IMR-90 (cell line): ENCODE measurements at regions not wholly inside any gene's neighbourhood (a gene's known extent, or its start where the extent isn't known, plus 50 kb on each side); places are given as distances from the start of the nearest gene placed in this dataset.

ENCODE experiments used
- ATAC-seq: fragments of 200-7000 bp; cut with Tn5 transposase; 2 replicates; pipeline ENCODE4 v1.9.1; 2020; ENCODE audit warnings: low read depth, mild to moderate bottlenecking, moderate library complexity
- BruUV-seq: library from RNA; stranded (reverse); fragments of 400-500 nt; replicated peaks from 2 replicates; lab custom pipeline; 2021; lab: Mats Ljungman, UMichigan
- CTCF ChIA-PET: fragments of 300-600 bp; formaldehyde crosslinking; extraction: SDS; loops from one replicate; lab custom pipeline; 2021; ENCODE audit warnings: antibody characterized with exemption; lab: Yijun Ruan, JAX
- POLR2A ChIA-PET: fragments of 300-600 bp; sonication (Branson Sonifier 250); formaldehyde crosslinking; loops from one replicate; lab custom pipeline; 2022; ENCODE audit warnings: antibody characterized with exemption; ENCODE audit not compliant: unreplicated experiment; lab: Charles Lee
- DNase-seq: peaks from one replicate; pipeline ENCODE4 v3.0.0; 2013
- H2AFZ ChIP-seq: replicated peaks from 2 replicates; pipeline ENCODE3; 2013; ENCODE audit warnings: low read length, mild to moderate bottlenecking; ENCODE audit not compliant: poor library complexity
- H2AK5ac ChIP-seq: 2 replicates; pipeline ENCODE4 v1.6.1; 2013; ENCODE audit warnings: low read depth, low read length, inconsistent platforms
- H2AK9ac ChIP-seq: replicated peaks from 2 replicates; pipeline ENCODE3; 2013; ENCODE audit warnings: mild to moderate bottlenecking, low read depth, low read length, moderate library complexity; ENCODE audit not compliant: poor library complexity
- H2BK120ac ChIP-seq: 2 replicates; pipeline ENCODE4 v1.6.1; 2013; ENCODE audit warnings: low read depth, low read length, inconsistent platforms
- H2BK15ac ChIP-seq: 3 replicates; pipeline ENCODE4 v1.6.1; 2013; ENCODE audit warnings: low read depth, low read length, inconsistent platforms
- H2BK20ac ChIP-seq: 2 replicates; pipeline ENCODE4 v1.6.1; 2013; ENCODE audit warnings: low read depth, mild to moderate bottlenecking, inconsistent platforms, low read length, moderate library complexity
- H2BK5ac ChIP-seq: 2 replicates; pipeline ENCODE4 v1.6.1; 2013; ENCODE audit warnings: mild to moderate bottlenecking, low read depth, low read length, inconsistent platforms; ENCODE audit not compliant: poor library complexity, severe bottlenecking
- H3K14ac ChIP-seq: replicated peaks from 2 replicates; pipeline ENCODE4 v1.6.1; 2013; ENCODE audit warnings: low read depth, low read length, inconsistent platforms
- H3K18ac ChIP-seq: 2 replicates; pipeline ENCODE4 v1.6.1; 2013; ENCODE audit warnings: low read depth, low read length, control low read depth
- H3K23ac ChIP-seq: 2 replicates; pipeline ENCODE4 v1.6.1; 2013; ENCODE audit warnings: low read depth, low read length, inconsistent platforms
- H3K27ac ChIP-seq: 2 replicates; pipeline ENCODE4 v1.5.1; 2013; ENCODE audit warnings: mild to moderate bottlenecking, control low read depth, low read length; ENCODE audit not compliant: insufficient read depth
- H3K27me3 ChIP-seq: 2 replicates; pipeline ENCODE4 v1.6.1; 2013; ENCODE audit warnings: low read length; ENCODE audit not compliant: control insufficient read depth, insufficient read depth
- H3K36me3 ChIP-seq: 2 replicates; pipeline ENCODE4 v1.6.1; 2013; ENCODE audit warnings: low read length, mixed read lengths; ENCODE audit not compliant: control insufficient read depth, insufficient read depth
- H3K4ac ChIP-seq: 2 replicates; pipeline ENCODE4 v1.6.1; 2013; ENCODE audit warnings: low read depth, low read length, inconsistent platforms
- H3K4me1 ChIP-seq: 2 replicates; pipeline ENCODE4 v1.6.1; 2013; ENCODE audit warnings: low read length, mixed read lengths; ENCODE audit not compliant: control insufficient read depth, insufficient read depth
- H3K4me2 ChIP-seq: 2 replicates; pipeline ENCODE4 v1.6.1; 2013; ENCODE audit warnings: low read depth, mild to moderate bottlenecking, control low read depth, low read length, moderate library complexity
- H3K4me3 ChIP-seq: 2 replicates; pipeline ENCODE4 v1.5.1; 2013; ENCODE audit warnings: low read depth, mild to moderate bottlenecking, control low read depth, low read length, moderate library complexity; ENCODE audit not compliant: insufficient read depth
- H3K56ac ChIP-seq: 2 replicates; pipeline ENCODE4 v1.6.1; 2013; ENCODE audit warnings: low read length, inconsistent platforms; ENCODE audit not compliant: insufficient read depth; ENCODE audit errors: extremely low read depth
- H3K79me1 ChIP-seq, 2 experiments: 2 replicates each; pipeline ENCODE4 v1.6.1; 2013; ENCODE audit warnings: low read length in 2 of 2, inconsistent platforms in 1 of 2, low read depth in 1 of 2
- H3K9ac ChIP-seq: 2 replicates; pipeline ENCODE4 v1.6.1; 2013; ENCODE audit warnings: low read depth, low read length, control low read depth
- H3K9me1 ChIP-seq: 2 replicates; pipeline ENCODE4 v1.6.1; 2013; ENCODE audit warnings: low read length, inconsistent platforms; ENCODE audit not compliant: insufficient read depth
- H3K9me3 ChIP-seq: 2 replicates; pipeline ENCODE4 v1.6.1; 2013; ENCODE audit warnings: low read length; ENCODE audit not compliant: control insufficient read depth, insufficient read depth
- H4K20me1 ChIP-seq: 2 replicates; pipeline ENCODE4 v1.6.1; 2013; ENCODE audit warnings: low read length, inconsistent platforms; ENCODE audit not compliant: insufficient read depth
- H4K5ac ChIP-seq: 2 replicates; pipeline ENCODE4 v1.6.1; 2013; ENCODE audit warnings: mild to moderate bottlenecking, low read depth, low read length, control low read depth
- H4K8ac ChIP-seq, 2 experiments: 2 replicates each; pipeline ENCODE4 v1.6.1; 2013; ENCODE audit warnings: low read depth in 2 of 2, low read length in 2 of 2, control low read depth in 1 of 2, inconsistent platforms in 1 of 2
- H4K91ac ChIP-seq: 2 replicates; pipeline ENCODE4 v1.6.1; 2013; ENCODE audit warnings: low read depth, low read length, inconsistent platforms; ENCODE audit not compliant: insufficient read depth
- CEBPB ChIP-seq: IDR thresholded peaks from 2 replicates; pipeline ENCODE4 v1.6.1; 2012; ENCODE audit warnings: low read depth, low read length, improper control_type of control experiment
- MAFK ChIP-seq: IDR thresholded peaks from 2 replicates; pipeline ENCODE4 v1.6.1; 2012; ENCODE audit warnings: low read depth, low read length, improper control_type of control experiment
- RAD21 ChIP-seq: IDR thresholded peaks from 2 replicates; pipeline ENCODE4 v1.6.1; 2012; ENCODE audit warnings: low read length, improper control_type of control experiment
- WGBS, 2 experiments: methylation state at CpG; one replicate each; pipeline versions ENCODE4 v1.1.5 to v1.1.7; 2013; ENCODE audit warnings: missing lambda C conversion rate in 2 of 2; ENCODE audit not compliant: insufficient read length in 1 of 2; ENCODE audit errors: extremely low coverage in 2 of 2; 5-methylcytosine and 5-hydroxymethylcytosine counted together
- dilution Hi-C: fragments of 300-500 bp; cut with HindIII; formaldehyde crosslinking; loops from one replicate; pipeline ENCODE4 v1.14.3; 2018; ENCODE audit warnings: low sequenced_read_pairs; ENCODE audit not compliant: unreplicated experiment
- in situ Hi-C: fragments of 300-500 bp; cut with MboI; formaldehyde crosslinking; loops from 3 replicates; pipeline ENCODE4 v1.14.3; 2019; ENCODE audit warnings: low sequenced_read_pairs, inconsistent platforms, mixed read lengths
- intact Hi-C: fragments of 100-400 bp; cut with micrococcal nuclease; formaldehyde crosslinking; loops from 2 replicates; pipeline ENCODE4 v1.10.0; 2022

- H3K23ac ChIP-seq, result no peak overlapping the region
- ATAC-seq (no peak), DNase-seq (no peak)
- H4K20me1 ChIP-seq, result no peaks in the 10 kb centered on the region
- dilution Hi-C loops (no loop called here), intact Hi-C loops (no loop called here), in situ Hi-C loops (no loop called here)
- H4K8ac ChIP-seq, result no peak overlapping the region
- H3K4ac ChIP-seq, result no peak overlapping the region
- H3K18ac ChIP-seq, result no peak overlapping the region
- no peaks in the 10 kb centered on the region for H3K27me3 ChIP-seq
- peaks cover 10% of the 10 kb centered on the region for H3K9me3 ChIP-seq
- no TSS peak for BruUV-seq
- H2AK9ac ChIP-seq, result no peak overlapping the region
- no CpG with 5 or more reads among the region's 2 CpGs for WGBS, 2 experiments
- H2AK5ac ChIP-seq, result no peak overlapping the region
- no peak overlapping the region for H2AFZ ChIP-seq
- no peak overlapping the region for H2BK15ac ChIP-seq
- ChIA-PET POLR2A (no interaction called here), CTCF (no interaction called here)
- no peak overlapping the region for H3K9ac ChIP-seq
- H3K4me2 ChIP-seq, result no peak overlapping the region
- H3K4me1 ChIP-seq, result no peaks in the 10 kb centered on the region
- H3K9me1 ChIP-seq, result no peaks in the 10 kb centered on the region
- H3K4me3 ChIP-seq, result no peak overlapping the region
- no peak overlapping the region for H2BK120ac ChIP-seq
- H2BK20ac ChIP-seq, result no peak overlapping the region
- no peaks in the 10 kb centered on the region for H3K36me3 ChIP-seq
- H3K27ac ChIP-seq, result no peak overlapping the region
- no peak overlapping the region for H3K56ac ChIP-seq
- no peak for TF ChIP-seq RAD21
- TF ChIP-seq MAFK, result no peak
- TF ChIP-seq CEBPB, result no peak
- no peak overlapping the region for H4K91ac ChIP-seq
- no peak overlapping the region for H3K14ac ChIP-seq
- H2BK5ac ChIP-seq, result no peak overlapping the region
- no peak overlapping the region for H4K5ac ChIP-seq
- H3K79me1 ChIP-seq, result no peaks in the 10 kb centered on the region
These were observed 422.8 kb downstream of the SI start for GRCh38 chr3:164655462-164655861.
